ENCODE measurements at regions not wholly inside any gene's neighbourhood (a gene's known extent, or its start where the extent isn't known, plus 50 kb on each side); places are given as distances from the start of the nearest gene placed in this dataset.

DNA sequence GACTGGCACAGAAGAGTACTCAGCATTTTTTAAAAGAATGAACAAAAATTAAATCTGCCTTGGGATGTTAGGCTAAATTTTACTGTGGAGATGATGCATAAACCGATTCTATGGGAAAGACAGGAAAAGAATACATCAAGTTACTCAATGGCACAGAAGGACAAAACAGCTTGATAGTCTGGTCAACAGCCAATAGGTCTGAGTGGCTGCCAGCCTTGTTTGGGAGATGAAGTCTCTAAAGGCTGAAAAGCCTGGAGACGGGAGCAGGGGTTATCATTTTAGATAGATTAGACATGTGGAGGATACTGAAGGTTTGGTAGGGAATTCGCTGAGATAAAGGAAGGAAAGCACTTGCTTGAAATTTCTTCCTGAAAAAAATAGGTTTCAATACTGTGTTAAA is 56.3 kb upstream of the LAMA2 start:
- Histone ChIP-seq H3K27me3 (ENCODE audit: insufficient read depth, low read length) (no peaks in the 10 kb centered on the region), H2BK5ac (ENCODE audit: insufficient read length, low read length) (no peak overlapping the region), H3K23me2 (ENCODE audit: insufficient read length, low read depth, low read length, poor library complexity, severe bottlenecking) (no peaks in the 10 kb centered on the region), H3K18ac (ENCODE audit: insufficient read length, low read depth, low read length) (no peak overlapping the region), H4K91ac (ENCODE audit: insufficient read length, low read depth, low read length) (no peak overlapping the region), H3K79me1 (ENCODE audit: insufficient read depth, low read depth, low read length, poor library complexity, severe bottlenecking) (no peaks in the 10 kb centered on the region), H3K23ac (ENCODE audit: insufficient read length, low read depth, low read length) (no peak overlapping the region), H3K14ac (ENCODE audit: insufficient read depth, low read length) (no peak overlapping the region), H2AFZ (ENCODE audit: low read length) (no peak overlapping the region), H3K4me1 (ENCODE audit: insufficient read depth, low read length) (no peaks in the 10 kb centered on the region), H4K5ac (ENCODE audit: insufficient read length, low read depth, low read length) (no peak overlapping the region), H4K20me1 (ENCODE audit: control insufficient read depth, insufficient read depth, insufficient read length) (no peaks in the 10 kb centered on the region), H2BK12ac (ENCODE audit: insufficient read length, low read depth, low read length) (no peak overlapping the region), H2AK5ac (ENCODE audit: insufficient read length, low read length) (no peak overlapping the region), H3K56ac (ENCODE audit: insufficient read length, low read depth, low read length) (no peak overlapping the region), H3K27ac (ENCODE audit: insufficient read length, low read depth, low read length) (no peak overlapping the region), H3K9ac (ENCODE audit: extremely low read depth, insufficient read length, low read length) (no peak overlapping the region), H3K79me2 (ENCODE audit: insufficient read depth, low read length) (no peaks in the 10 kb centered on the region), H3K4me2 (ENCODE audit: insufficient read depth, insufficient read length, low read length) (no peak overlapping the region), H2BK15ac (ENCODE audit: low read depth, low read length) (no peak overlapping the region), H3K9me3 (ENCODE audit: control insufficient read depth, low read depth, low read length) (no peaks in the 10 kb centered on the region), H4K8ac (replicated peaks; ENCODE audit: insufficient read length, low read depth, low read length) (no peak overlapping the region), H3K4ac (ENCODE audit: low read depth, low read length) (no peak overlapping the region), H3T11ph (ENCODE audit: low read length) (no peak overlapping the region), H2BK20ac (ENCODE audit: low read depth, low read length, poor library complexity, severe bottlenecking) (no peak overlapping the region), H2BK120ac (ENCODE audit: low read depth, low read length, poor library complexity, severe bottlenecking) (no peak overlapping the region)
- DNase-seq, result no peak
- WGBS (ENCODE audit: extremely low coverage, insufficient read length, low lambda C conversion rate), result no CpG with 5 or more reads among the region's 3 CpGs
- Mint-ChIP-seq H3K36me3 (ENCODE audit: insufficient read depth in 1 of 3, low read depth in 3 of 3) (peaks cover 10 to 11% (median 11%) of the 10 kb centered on the region in 3 experiments), H3K4me1 (no peaks in the 10 kb centered on the region), H3K27ac (no peak overlapping the region; a peak in 1 of 7 replicates), H3K4me3 (no peak overlapping the region), H3K27me3 (ENCODE audit: low read depth) (no peaks in the 10 kb centered on the region; the same call in 1 of the 2 replicates), H3K9me3 (peaks cover 13 to 14% of the 10 kb centered on the region in 2 experiments)
- TF ChIP-seq, protein P1, sequence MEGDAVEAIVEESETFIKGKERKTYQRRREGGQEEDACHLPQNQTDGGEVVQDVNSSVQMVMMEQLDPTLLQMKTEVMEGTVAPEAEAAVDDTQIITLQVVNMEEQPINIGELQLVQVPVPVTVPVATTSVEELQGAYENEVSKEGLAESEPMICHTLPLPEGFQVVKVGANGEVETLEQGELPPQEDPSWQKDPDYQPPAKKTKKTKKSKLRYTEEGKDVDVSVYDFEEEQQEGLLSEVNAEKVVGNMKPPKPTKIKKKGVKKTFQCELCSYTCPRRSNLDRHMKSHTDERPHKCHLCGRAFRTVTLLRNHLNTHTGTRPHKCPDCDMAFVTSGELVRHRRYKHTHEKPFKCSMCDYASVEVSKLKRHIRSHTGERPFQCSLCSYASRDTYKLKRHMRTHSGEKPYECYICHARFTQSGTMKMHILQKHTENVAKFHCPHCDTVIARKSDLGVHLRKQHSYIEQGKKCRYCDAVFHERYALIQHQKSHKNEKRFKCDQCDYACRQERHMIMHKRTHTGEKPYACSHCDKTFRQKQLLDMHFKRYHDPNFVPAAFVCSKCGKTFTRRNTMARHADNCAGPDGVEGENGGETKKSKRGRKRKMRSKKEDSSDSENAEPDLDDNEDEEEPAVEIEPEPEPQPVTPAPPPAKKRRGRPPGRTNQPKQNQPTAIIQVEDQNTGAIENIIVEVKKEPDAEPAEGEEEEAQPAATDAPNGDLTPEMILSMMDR (conservative IDR thresholded peaks at IDR 0.05), result no peak
